ENCODE measurements at regions not wholly inside any gene's neighbourhood (a gene's known extent, or its start where the extent isn't known, plus 50 kb on each side); places are given as distances from the start of the nearest gene placed in this dataset.

DNA sequence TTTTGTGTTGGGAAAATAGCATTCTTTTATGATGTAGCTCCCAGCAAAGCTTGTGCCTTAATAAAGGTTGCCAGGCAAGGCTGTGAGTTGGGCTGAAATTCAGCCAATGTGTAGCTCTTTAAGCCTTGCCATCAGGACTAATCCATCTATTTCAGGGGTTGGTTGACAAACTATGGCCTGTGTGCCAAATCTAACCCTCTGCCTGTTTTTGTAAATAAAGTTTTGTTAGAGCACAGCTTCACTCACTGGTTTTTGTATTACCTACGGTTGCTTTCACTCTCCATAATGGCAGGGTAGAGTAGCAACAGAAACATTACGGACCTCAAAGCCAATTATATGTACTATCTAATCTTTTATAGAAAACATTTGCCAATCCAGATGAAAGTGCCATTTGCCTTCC is 638.1 kb upstream of the POT1 start:
- TF ChIP-seq, protein P1, sequence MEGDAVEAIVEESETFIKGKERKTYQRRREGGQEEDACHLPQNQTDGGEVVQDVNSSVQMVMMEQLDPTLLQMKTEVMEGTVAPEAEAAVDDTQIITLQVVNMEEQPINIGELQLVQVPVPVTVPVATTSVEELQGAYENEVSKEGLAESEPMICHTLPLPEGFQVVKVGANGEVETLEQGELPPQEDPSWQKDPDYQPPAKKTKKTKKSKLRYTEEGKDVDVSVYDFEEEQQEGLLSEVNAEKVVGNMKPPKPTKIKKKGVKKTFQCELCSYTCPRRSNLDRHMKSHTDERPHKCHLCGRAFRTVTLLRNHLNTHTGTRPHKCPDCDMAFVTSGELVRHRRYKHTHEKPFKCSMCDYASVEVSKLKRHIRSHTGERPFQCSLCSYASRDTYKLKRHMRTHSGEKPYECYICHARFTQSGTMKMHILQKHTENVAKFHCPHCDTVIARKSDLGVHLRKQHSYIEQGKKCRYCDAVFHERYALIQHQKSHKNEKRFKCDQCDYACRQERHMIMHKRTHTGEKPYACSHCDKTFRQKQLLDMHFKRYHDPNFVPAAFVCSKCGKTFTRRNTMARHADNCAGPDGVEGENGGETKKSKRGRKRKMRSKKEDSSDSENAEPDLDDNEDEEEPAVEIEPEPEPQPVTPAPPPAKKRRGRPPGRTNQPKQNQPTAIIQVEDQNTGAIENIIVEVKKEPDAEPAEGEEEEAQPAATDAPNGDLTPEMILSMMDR (IDR thresholded peaks at IDR 0.05): no peak
- TF ChIP-seq POLR2A (IDR thresholded peaks at IDR 0.05): no peak
